CD14-positive monocyte (primary cell): ENCODE measurements at regions not wholly inside any gene's neighbourhood (a gene's known extent, or its start where the extent isn't known, plus 50 kb on each side); places are given as distances from the start of the nearest gene placed in this dataset.

ENCODE experiments used
- DNase-seq, 3 donors: peaks; one replicate each; pipeline ENCODE4 v3.0.0-alpha.2; 2011 to 2022
- H2AFZ ChIP-seq: 2 replicates; pipeline ENCODE4 v1.6.0; 2012; ENCODE audit warnings: mild to moderate bottlenecking, low read depth, low read length, inconsistent platforms; ENCODE audit not compliant: insufficient read depth, poor library complexity, severe bottlenecking
- H3K27ac ChIP-seq, 2 donors: 1 replicate in 1 of 2; 2 replicates in 1 of 2; pipeline ENCODE4 v1.5.1; 2012 to 2013; ENCODE audit warnings: low read length in 2 of 2, control low read depth in 1 of 2, inconsistent platforms in 1 of 2, low read depth in 1 of 2, mild to moderate bottlenecking in 1 of 2
- H3K27me3 ChIP-seq, 2 donors: one replicate each; pipeline versions ENCODE4 v1.6.0 to v1.6.1; 2011 to 2013; ENCODE audit warnings: low read length in 2 of 2; ENCODE audit not compliant: control insufficient read depth in 2 of 2, insufficient read depth in 2 of 2
- H3K36me3 ChIP-seq, 2 donors: replicated peaks in 1 of 2; 1 replicate in 1 of 2; 2 replicates in 1 of 2; pipeline versions ENCODE4 v1.5.1 to v1.6.1; 2012 to 2013; ENCODE audit warnings: low read length in 2 of 2, control low read depth in 1 of 2, inconsistent platforms in 1 of 2, mild to moderate bottlenecking in 1 of 2; ENCODE audit not compliant: insufficient read depth in 2 of 2, control insufficient read depth in 1 of 2
- H3K4me1 ChIP-seq, 2 donors: 1 replicate in 1 of 2; 2 replicates in 1 of 2; pipeline versions ENCODE4 v1.5.1 to v1.6.1; 2012 to 2013; ENCODE audit warnings: low read length in 2 of 2, control low read depth in 1 of 2, inconsistent platforms in 1 of 2, mild to moderate bottlenecking in 1 of 2, moderate library complexity in 1 of 2; ENCODE audit not compliant: insufficient read depth in 2 of 2, control insufficient read depth in 1 of 2
- H3K4me2 ChIP-seq: replicated peaks from 2 replicates; pipeline ENCODE3; 2012; ENCODE audit warnings: low read length, moderate library complexity, mild to moderate bottlenecking; ENCODE audit not compliant: poor library complexity, severe bottlenecking; ENCODE audit errors: extremely low read depth
- H3K4me3 ChIP-seq, 3 experiments: fragments of 200-600 bp in 1 of 3; sonication (generic) in 1 of 3; replicated peaks in 1 of 3; 1 replicate in 2 of 3; 2 replicates in 1 of 3; pipeline ENCODE4 v1.5.1; 2011 to 2013; ENCODE audit warnings: low read length in 3 of 3, mild to moderate bottlenecking in 3 of 3, control low read depth in 2 of 3, low read depth in 2 of 3, inconsistent platforms in 1 of 3, moderate library complexity in 1 of 3
- H3K79me2 ChIP-seq: 2 replicates; pipeline ENCODE4 v1.6.0; 2012; ENCODE audit warnings: mild to moderate bottlenecking, control low read depth, inconsistent platforms, low read length, moderate library complexity; ENCODE audit not compliant: insufficient read depth
- H3K9ac ChIP-seq: 2 replicates; pipeline ENCODE4 v1.6.0; 2017; ENCODE audit warnings: low read length, mild to moderate bottlenecking; ENCODE audit not compliant: insufficient read depth, poor library complexity, severe bottlenecking
- H3K9me3 ChIP-seq, 2 donors: replicated peaks in 1 of 2; 1 replicate in 1 of 2; 2 replicates in 1 of 2; pipeline versions ENCODE4 v1.5.1 to v1.6.1; 2012 to 2013; ENCODE audit warnings: low read length in 2 of 2, control low read depth in 1 of 2; ENCODE audit not compliant: control insufficient read depth in 1 of 2, insufficient read depth in 1 of 2
- H4K20me1 ChIP-seq: 2 replicates; pipeline ENCODE4 v1.6.0; 2012; ENCODE audit warnings: mild to moderate bottlenecking, low read length, control low read depth, moderate library complexity; ENCODE audit not compliant: insufficient read depth
- H3K27ac Mint-ChIP-seq, 7 donors: one replicate each; pipeline ENCODE4 v1.8.0; 2020; ENCODE audit warnings: mild to moderate bottlenecking in 7 of 7, mixed read lengths in 7 of 7, moderate library complexity in 6 of 7, inconsistent platforms in 2 of 7
- H3K27me3 Mint-ChIP-seq, 3 donors: one replicate each; pipeline ENCODE4 v1.8.0; 2021 to 2022; ENCODE audit warnings: low read depth in 3 of 3, mild to moderate bottlenecking in 3 of 3, mixed read lengths in 3 of 3, moderate library complexity in 3 of 3, inconsistent platforms in 1 of 3
- H3K36me3 Mint-ChIP-seq, 2 donors: one replicate each; pipeline ENCODE4 v1.8.0; 2020; ENCODE audit warnings: mixed read lengths in 2 of 2, inconsistent platforms in 1 of 2, mild to moderate bottlenecking in 1 of 2
- H3K4me1 Mint-ChIP-seq: one replicate; pipeline ENCODE4 v1.8.0; 2020; ENCODE audit warnings: mild to moderate bottlenecking, mixed read lengths
- H3K4me3 Mint-ChIP-seq, 2 donors: one replicate each; pipeline ENCODE4 v1.8.0; 2020; ENCODE audit warnings: mild to moderate bottlenecking in 2 of 2, mixed read lengths in 2 of 2, moderate library complexity in 1 of 2
- H3K9me3 Mint-ChIP-seq, 7 donors: one replicate each; pipeline ENCODE4 v1.8.0; 2020 to 2022; ENCODE audit warnings: mixed read lengths in 7 of 7, mild to moderate bottlenecking in 6 of 7, moderate library complexity in 6 of 7, inconsistent platforms in 2 of 7
- CTCF ChIP-seq: fragments of 200-600 bp; IDR thresholded peaks from one replicate; pipeline ENCODE4 v1.8.0; 2022; ENCODE audit warnings: antibody characterized with exemption, mild to moderate bottlenecking
- WGBS: methylation state at CpG from one replicate; pipeline ENCODE4 v1.1.5; 2013; ENCODE audit warnings: missing lambda C conversion rate; ENCODE audit not compliant: insufficient coverage; 5-methylcytosine and 5-hydroxymethylcytosine counted together
- intact Hi-C, 2 donors: fragments of 100-400 bp; cut with micrococcal nuclease; formaldehyde crosslinking; loops; one replicate each; pipeline versions ENCODE4 v1.15.0 to v1.15.1; 2023

- Histone ChIP-seq H3K27ac (no peak overlapping the region), H3K4me2 (no peak overlapping the region), H3K4me3 (no peak overlapping the region), H3K36me3 (no peaks in the 10 kb centered on the region), H3K9ac (no peak overlapping the region), H3K27me3 (no peaks in the 10 kb centered on the region), H3K9me3 (no peaks in the 10 kb centered on the region), H3K79me2 (no peaks in the 10 kb centered on the region), H2AFZ (no peak overlapping the region), H4K20me1 (no peaks in the 10 kb centered on the region), H3K4me1 (no peaks in the 10 kb centered on the region)
- H3K4me3 Mint-ChIP-seq: no peak overlapping the region
- whole genome bisulfite sequencing: no CpG with 5 or more reads among the region's 2 CpGs
- H3K36me3 Mint-ChIP-seq: no peaks in the 10 kb centered on the region
- peaks cover 0 to 8% (median 3%) of the 10 kb centered on the region in 7 donors for H3K9me3 Mint-ChIP-seq
- TF ChIP-seq CTCF: no peak
- DNase-seq: no peak
- no peak overlapping the region for H3K27ac Mint-ChIP-seq
- intact Hi-C loops: no loop called here
- H3K4me1 Mint-ChIP-seq: no peaks in the 10 kb centered on the region
- H3K27me3 Mint-ChIP-seq: peaks cover 0 to 5% (median 0%) of the 10 kb centered on the region in 3 donors
These were observed 442.0 kb downstream of the BTG1 start for GRCh38 chr12:91703491-91704283.

DNA sequence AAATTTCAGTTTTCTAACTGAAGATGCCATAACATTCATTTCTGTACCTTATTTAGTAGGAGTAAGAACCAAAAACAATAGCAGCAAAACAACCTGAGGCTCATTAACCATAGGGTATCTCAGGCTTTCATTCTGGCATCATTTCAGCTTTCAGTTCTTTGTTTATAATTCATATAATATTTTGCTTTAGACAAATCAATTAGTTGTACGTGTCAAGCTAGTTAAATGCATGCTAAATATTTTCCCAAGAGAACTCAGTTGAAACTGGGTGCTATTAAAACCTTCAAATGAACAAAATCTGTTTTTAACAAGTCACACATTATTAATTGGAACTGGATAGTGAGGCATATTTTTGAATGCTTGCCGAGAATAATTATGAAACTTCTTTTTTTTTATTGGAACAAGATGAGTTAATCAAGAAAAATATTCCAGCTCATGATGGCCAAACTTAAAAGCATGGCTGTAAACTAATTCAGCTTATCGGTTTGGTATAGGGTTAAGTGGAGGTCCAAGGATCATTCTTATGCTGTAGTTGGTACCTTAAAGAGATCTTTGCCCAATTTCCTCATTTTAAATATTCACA, 442.7 kb downstream of the BTG1 start:
- WGBS: no CpG with 5 or more reads among the region's 3 CpGs
- H3K27ac Mint-ChIP-seq: no peak overlapping the region
- no peak for TF ChIP-seq CTCF
- Histone ChIP-seq H3K4me1 (no peaks in the 10 kb centered on the region), H3K79me2 (no peaks in the 10 kb centered on the region), H3K4me2 (no peak overlapping the region), H3K36me3 (no peaks in the 10 kb centered on the region), H3K9me3 (peaks cover 0 to 6% of the 10 kb centered on the region in 2 donors), H3K4me3 (no peak overlapping the region), H2AFZ (no peak overlapping the region), H3K27ac (no peak overlapping the region), H3K9ac (no peak overlapping the region), H4K20me1 (no peaks in the 10 kb centered on the region), H3K27me3 (no peaks in the 10 kb centered on the region)
- peaks cover 2 to 12% (median 3%) of the 10 kb centered on the region in 7 donors for H3K9me3 Mint-ChIP-seq
- H3K4me3 Mint-ChIP-seq: no peak overlapping the region
- no peaks in the 10 kb centered on the region for H3K4me1 Mint-ChIP-seq
- H3K36me3 Mint-ChIP-seq: no peaks in the 10 kb centered on the region
- intact Hi-C loops: no loop called here
- no peak for DNase-seq
- H3K27me3 Mint-ChIP-seq: peaks cover 0 to 5% (median 0%) of the 10 kb centered on the region in 3 donors
